Esophagus squamous epithelium (tissue), 5 donors: ENCODE measurements at regions not wholly inside any gene's neighbourhood (a gene's known extent, or its start where the extent isn't known, plus 50 kb on each side); places are given as distances from the start of the nearest gene placed in this dataset.
A peak's percentile ranks its signal among the peaks of the same experiment; 100 is the strongest.

Experiments used
- DNase-seq: peaks from one replicate; lab custom pipeline; 2025; lab: John Stamatoyannopoulos, UW
- H3K27ac ChIP-seq, 4 donors: fragments of 200-600 bp; sonication (generic); one replicate each; pipeline ENCODE4 v1.5.1; 2016 to 2019; ENCODE audit warnings: mild to moderate bottlenecking in 1 of 4
- H3K27me3 ChIP-seq, 4 donors: fragments of 200-600 bp; sonication (generic); 1 replicate in 3 of 4; 2 replicates in 1 of 4; pipeline versions ENCODE4 v1.5.1 to v1.6.0; 2017 to 2021; ENCODE audit warnings: antibody characterized with exemption in 1 of 4
- H3K36me3 ChIP-seq, 3 donors: fragments of 200-600 bp; sonication (generic); one replicate each; pipeline ENCODE4 v1.5.1; 2016 to 2019
- H3K4me1 ChIP-seq, 3 donors: fragments of 200-600 bp; sonication (generic); one replicate each; pipeline ENCODE4 v1.5.1; 2017 to 2019
- H3K4me3 ChIP-seq, 4 donors: fragments of 200-600 bp; sonication (generic); 1 replicate in 3 of 4; 2 replicates in 1 of 4; pipeline ENCODE4 v1.5.1; 2016 to 2019; ENCODE audit warnings: mild to moderate bottlenecking in 2 of 4, moderate library complexity in 1 of 4
- H3K9me3 ChIP-seq, 3 donors: fragments of 200-600 bp; sonication (generic); one replicate each; pipeline ENCODE4 v1.5.1; 2016 to 2019
- CTCF ChIP-seq, 6 experiments: fragments of 450-650 bp in 4 of 6; fragments of 200-600 bp in 2 of 6; sonication (generic) in 2 of 6; IDR thresholded peaks; one replicate each; pipeline ENCODE4 v1.5.1; 2016 to 2019; ENCODE audit warnings: antibody characterized with exemption in 6 of 6, mild to moderate bottlenecking in 4 of 6, moderate library complexity in 4 of 6
- POLR2A ChIP-seq, 4 donors: fragments of 450-650 bp; IDR thresholded peaks; one replicate each; pipeline ENCODE4 v1.6.1; 2017; ENCODE audit warnings: antibody characterized with exemption in 4 of 4, mild to moderate bottlenecking in 4 of 4, moderate library complexity in 3 of 4
- WGBS, 2 donors: methylation state at CpG; one replicate each; pipeline ENCODE4 v1.1.5; 2018; 5-methylcytosine and 5-hydroxymethylcytosine counted together
- intact Hi-C: fragments of 100-400 bp; cut with DNase I; formaldehyde crosslinking; loops from one replicate; pipeline ENCODE4 v1.15.0; 2022
- donor health status: DM: yes; HTN: yes; CAD: no.

GRCh38 chr13:22138947-22139346, 468.1 kb downstream of the FGF9 start:
- DNase-seq = no peak
- intact Hi-C loops = no loop called here
- WGBS, 2 donors = 78 to 87% methylated on average over 8 of the region's 8 CpGs

GRCh38 chr13:22141716-22142115, 470.8 kb downstream of the FGF9 start:
- TF ChIP-seq CTCF (IDR thresholded peaks at IDR 0.05) = no peak
- TF ChIP-seq POLR2A (IDR thresholded peaks at IDR 0.05) = no peak
- Histone ChIP-seq H3K27ac (no peak overlapping the region), H3K27me3 (no peaks in the 10 kb centered on the region), H3K36me3 (no peaks in the 10 kb centered on the region), H3K9me3 (no peaks in the 10 kb centered on the region), H3K4me1 (no peaks in the 10 kb centered on the region), H3K4me3 (no peak overlapping the region)
- 55 to 56% methylated on average over 1 of the region's 1 CpG for WGBS, 2 donors
- DNase-seq = no peak
- intact Hi-C loops = no loop called here

More at GRCh38 chr13:22138947-22139346, 468.1 kb downstream of the FGF9 start:
- Histone ChIP-seq H3K4me3 (no peak overlapping the region), H3K9me3 (no peaks in the 10 kb centered on the region), H3K27me3 (no peaks in the 10 kb centered on the region), H3K36me3 (no peaks in the 10 kb centered on the region), H3K27ac (no peak overlapping the region), H3K4me1 (no peaks in the 10 kb centered on the region)
- TF ChIP-seq CTCF (IDR thresholded peaks at IDR 0.05) = no peak
- TF ChIP-seq POLR2A (IDR thresholded peaks at IDR 0.05) = no peak

GRCh38 chr13:22143671-22144070, 472.8 kb downstream of the FGF9 start:
- H3K36me3 ChIP-seq = no peaks in the 10 kb centered on the region
- H3K9me3 ChIP-seq = no peaks in the 10 kb centered on the region
- TF ChIP-seq POLR2A (IDR thresholded peaks at IDR 0.05) (no peak), CTCF (IDR thresholded peaks at IDR 0.05) (no peak)
- peak overlapping the region in 1 of 4 donors; percentile 5 for H3K27ac ChIP-seq
- no peak overlapping the region for H3K4me3 ChIP-seq
- H3K4me1 ChIP-seq = no peaks in the 10 kb centered on the region
- WGBS, 2 donors = 0 to 57% methylated on average over 1 of the region's 1 CpG
- H3K27me3 ChIP-seq = no peaks in the 10 kb centered on the region
- DNase-seq = no peak
- intact Hi-C loops = no loop called here

GRCh38 chr13:22144806-22145205, 473.9 kb downstream of the FGF9 start:
- Histone ChIP-seq H3K27me3 (no peaks in the 10 kb centered on the region), H3K27ac (no peak overlapping the region), H3K9me3 (no peaks in the 10 kb centered on the region), H3K4me1 (no peaks in the 10 kb centered on the region), H3K36me3 (no peaks in the 10 kb centered on the region), H3K4me3 (no peak overlapping the region)
- intact Hi-C loops = no loop called here
- TF ChIP-seq CTCF (IDR thresholded peaks at IDR 0.05) = no peak
- no peak for TF ChIP-seq POLR2A (IDR thresholded peaks at IDR 0.05)
- WGBS, 2 donors = 90 to 98% methylated on average over 2 of the region's 2 CpGs
- no peak for DNase-seq

GRCh38 chr13:22148187-22148586, 477.3 kb downstream of the FGF9 start:
- intact Hi-C loops = no loop called here
- Histone ChIP-seq H3K27ac (no peak overlapping the region), H3K27me3 (no peaks in the 10 kb centered on the region), H3K9me3 (no peaks in the 10 kb centered on the region), H3K4me1 (no peaks in the 10 kb centered on the region), H3K4me3 (no peak overlapping the region), H3K36me3 (no peaks in the 10 kb centered on the region)
- WGBS, 2 donors = 96% methylated on average over 3 of the region's 3 CpGs
- TF ChIP-seq CTCF (IDR thresholded peaks at IDR 0.05) (no peak), POLR2A (IDR thresholded peaks at IDR 0.05) (no peak)
- no peak for DNase-seq
